Fibroblast of peridontal ligament (primary cell): ENCODE measurements at regions not wholly inside any gene's neighbourhood (a gene's known extent, or its start where the extent isn't known, plus 50 kb on each side); places are given as distances from the start of the nearest gene placed in this dataset.

Source experiments
- DNase-seq: peaks from one replicate; pipeline ENCODE4 v3.0.0-alpha.2; 2010; ENCODE audit errors: extremely low read depth

DNA sequence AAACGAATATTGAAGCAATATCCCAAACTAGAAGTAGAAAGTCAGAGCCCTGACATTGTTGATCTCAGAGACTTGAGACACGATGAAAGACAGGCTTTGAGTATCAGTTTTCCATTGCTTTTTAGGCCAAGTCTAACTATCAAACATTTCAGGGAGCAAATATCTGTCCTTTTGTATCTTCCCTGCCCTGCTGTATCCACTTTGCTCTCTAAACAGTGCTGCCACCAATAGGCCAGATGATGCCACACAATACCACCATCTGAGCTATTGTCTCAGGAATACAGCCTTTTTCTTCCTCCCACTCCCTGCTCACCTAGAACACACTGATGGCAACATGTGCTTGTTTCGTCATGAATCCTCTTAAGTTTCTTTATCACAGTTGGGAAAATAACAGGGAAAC is 62.6 kb upstream of the SPAG17 start:
- DNase-seq, result peak; percentile 12

DNA sequence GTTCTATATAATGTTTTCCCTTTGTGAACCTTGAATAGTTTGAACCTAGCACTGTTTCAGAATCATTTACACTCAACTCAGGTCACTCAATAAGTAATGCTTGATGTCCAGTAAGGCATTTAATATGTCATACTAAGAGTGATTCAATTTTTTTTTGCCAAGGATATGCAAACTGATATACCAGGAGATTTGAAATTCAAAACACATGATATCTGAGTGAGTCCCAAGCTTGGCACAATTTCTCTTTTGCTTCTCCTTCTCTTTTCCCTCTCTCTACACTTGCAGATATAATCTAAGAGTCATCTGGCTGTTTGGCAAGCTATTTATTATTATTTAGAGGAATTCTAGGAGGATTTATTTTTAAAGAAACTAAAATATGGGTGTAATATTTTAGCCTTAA is 61.6 kb upstream of the SPAG17 start:
- DNase-seq, result no peak

DNA sequence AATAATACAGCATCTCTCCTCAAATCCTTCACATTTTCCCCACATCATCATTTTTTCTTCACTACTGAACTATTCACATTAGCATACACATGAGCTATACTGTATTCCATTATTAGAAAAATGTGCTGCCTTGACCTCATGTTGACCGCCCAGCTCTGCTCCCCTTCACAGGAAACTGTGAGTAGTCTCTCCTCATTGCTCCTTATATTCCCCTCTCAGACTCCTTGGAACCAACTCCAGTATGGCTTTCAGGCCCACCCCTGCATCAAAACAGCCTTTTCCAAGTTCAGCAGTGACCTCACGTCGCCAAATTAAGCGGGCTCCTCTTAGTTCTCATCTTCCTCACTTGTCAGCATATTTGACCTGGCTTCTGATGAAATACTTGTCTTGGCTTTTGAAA is 59.2 kb upstream of the SPAG17 start:
- DNase-seq, result no peak

DNA sequence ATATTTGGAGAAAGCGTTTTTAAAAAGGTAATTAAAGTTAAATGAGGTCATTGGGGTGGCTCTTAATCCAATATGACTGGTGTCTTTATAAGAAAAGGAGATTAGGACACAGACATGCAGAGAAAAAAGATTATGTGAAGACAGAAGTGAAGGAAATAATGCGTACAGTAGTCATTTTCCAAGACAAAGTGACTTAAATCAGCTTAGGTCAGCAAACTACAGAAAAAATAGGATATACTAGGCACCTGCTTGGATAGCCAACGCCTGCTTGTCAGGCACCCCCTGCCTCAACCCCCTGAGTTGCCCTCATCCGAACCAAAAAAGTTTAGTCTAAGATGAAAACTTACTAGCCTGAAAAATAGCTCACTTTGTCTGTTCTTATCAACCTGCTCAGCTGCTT is 58.2 kb upstream of the SPAG17 start:
- no peak for DNase-seq
